ENCODE measurements at regions not wholly inside any gene's neighbourhood (a gene's known extent, or its start where the extent isn't known, plus 50 kb on each side); places are given as distances from the start of the nearest gene placed in this dataset.

- CTCF ChIA-PET = no interaction called here
- Mint-ChIP-seq H3K36me3 (no peaks in the 10 kb centered on the region), H3K4me3 (no peak overlapping the region), H3K9me3 (no peaks in the 10 kb centered on the region), H3K4me1 (peaks cover 23% of the 10 kb centered on the region), H3K27ac (no peak overlapping the region), H3K27me3 (ENCODE audit: low read depth) (no peaks in the 10 kb centered on the region)
- no peak for DNase-seq (ENCODE audit: low spot score)
- no peak for ATAC-seq
- TF ChIP-seq MXD4 (CRISPR knock-in tag; IDR thresholded peaks at IDR 0.05; ENCODE audit: borderline replicate concordance) (no peak), NR1H2 (CRISPR knock-in tag; IDR thresholded peaks at IDR 0.05) (no peak), USF2 (CRISPR knock-in tag; IDR thresholded peaks at IDR 0.05) (no peak), HMGXB4 (CRISPR knock-in tag; IDR thresholded peaks at IDR 0.05) (no peak), ZNF232 (CRISPR knock-in tag; IDR thresholded peaks at IDR 0.05) (no peak), NFYB (CRISPR knock-in tag; conservative IDR thresholded peaks at IDR 0.05; ENCODE audit: low read depth) (no peak), ZNF423 (CRISPR knock-in tag; IDR thresholded peaks at IDR 0.05) (no peak), RELA (CRISPR knock-in tag; IDR thresholded peaks at IDR 0.05; ENCODE audit: borderline replicate concordance) (no peak), SP1 (CRISPR knock-in tag; conservative IDR thresholded peaks at IDR 0.05) (no peak), ZNF317 (CRISPR knock-in tag; IDR thresholded peaks at IDR 0.05; ENCODE audit: borderline replicate concordance, low read depth) (no peak), ZNF425 (CRISPR knock-in tag; conservative IDR thresholded peaks at IDR 0.05) (no peak), AFF4 (CRISPR knock-in tag; IDR thresholded peaks at IDR 0.05; ENCODE audit: borderline replicate concordance) (no peak), ZNF416 (CRISPR knock-in tag; IDR thresholded peaks at IDR 0.05) (no peak), ATF3 (CRISPR knock-in tag; conservative IDR thresholded peaks at IDR 0.05) (no peak), NR3C1 (CRISPR knock-in tag; conservative IDR thresholded peaks at IDR 0.05; ENCODE audit: low read depth) (no peak), ZNF219 (CRISPR knock-in tag; IDR thresholded peaks at IDR 0.05; ENCODE audit: borderline replicate concordance) (no peak), ZNF121 (CRISPR knock-in tag; IDR thresholded peaks at IDR 0.05) (no peak), ZNF138 (CRISPR knock-in tag; conservative IDR thresholded peaks at IDR 0.05) (no peak), FOXK1 (CRISPR knock-in tag; IDR thresholded peaks at IDR 0.05) (no peak)
- POLR2A ChIA-PET = no interaction called here
Measured at GRCh38 chr14:84432676-84433075, 1097.3 kb upstream of the FLRT2 start.

Data from WTC11 (cell line).